Activated CD4-positive, alpha-beta T cell treated with anti-CD3 and anti-CD28 coated beads, Interleukin-2, amount 10 ng/mL, durations not matched to agents 24 days and 14 days (primary cell): ENCODE measurements at regions not wholly inside any gene's neighbourhood (a gene's known extent, or its start where the extent isn't known, plus 50 kb on each side); places are given as distances from the start of the nearest gene placed in this dataset.

Experiments
- DNase-seq: peaks from one replicate; pipeline ENCODE4 v3.0.0; 2022
- H3K27ac Mint-ChIP-seq: one replicate; pipeline ENCODE4 v1.8.0; 2022; ENCODE audit warnings: mild to moderate bottlenecking, mixed read lengths
- H3K27me3 Mint-ChIP-seq: one replicate; pipeline ENCODE4 v1.8.0; 2022; ENCODE audit warnings: mixed read lengths
- H3K36me3 Mint-ChIP-seq: one replicate; pipeline ENCODE4 v1.8.0; 2022; ENCODE audit warnings: low read depth, mild to moderate bottlenecking, mixed read lengths
- H3K4me1 Mint-ChIP-seq: one replicate; pipeline ENCODE4 v1.8.0; 2021; ENCODE audit warnings: mixed read lengths
- H3K4me3 Mint-ChIP-seq: one replicate; pipeline ENCODE4 v1.8.0; 2022; ENCODE audit warnings: mild to moderate bottlenecking, moderate library complexity, mixed read lengths
- H3K9me3 Mint-ChIP-seq: one replicate; pipeline ENCODE4 v1.8.0; 2021; ENCODE audit warnings: mixed read lengths
- intact Hi-C: fragments of 100-400 bp; cut with micrococcal nuclease; formaldehyde crosslinking; loops from one replicate; pipeline ENCODE4 v1.15.1; 2023

GRCh38 chr14:56956182-56956581 lies 145.9 kb upstream of the OTX2 start:
- no peaks in the 10 kb centered on the region for H3K36me3 Mint-ChIP-seq
- intact Hi-C loops, result no loop called here
- no peak overlapping the region for H3K27ac Mint-ChIP-seq
- H3K9me3 Mint-ChIP-seq, result no peaks in the 10 kb centered on the region
- H3K27me3 Mint-ChIP-seq, result no peaks in the 10 kb centered on the region
- no peak overlapping the region for H3K4me3 Mint-ChIP-seq
- H3K4me1 Mint-ChIP-seq, result no peaks in the 10 kb centered on the region
- DNase-seq, result no peak

DNA sequence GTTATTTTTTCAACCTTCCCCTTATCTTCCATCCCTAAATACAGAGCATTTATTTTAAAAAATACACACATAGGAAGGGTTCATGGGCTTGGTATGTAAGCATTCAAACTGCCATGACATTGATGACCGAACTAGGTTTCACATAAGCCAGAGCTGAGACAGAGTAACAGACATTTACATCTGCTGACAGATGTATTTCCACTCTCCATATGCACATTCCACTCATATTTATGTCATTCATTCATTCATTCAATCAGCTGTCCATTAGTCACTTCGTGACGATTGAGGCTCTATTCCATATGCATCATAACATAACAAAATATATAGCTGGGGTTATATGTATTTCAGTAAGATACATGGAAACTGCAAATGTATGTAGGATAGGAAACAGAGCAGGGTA lies 145.5 kb upstream of the OTX2 start:
- Mint-ChIP-seq H3K27me3 (no peaks in the 10 kb centered on the region), H3K36me3 (no peaks in the 10 kb centered on the region), H3K4me1 (no peaks in the 10 kb centered on the region), H3K27ac (no peak overlapping the region), H3K4me3 (no peak overlapping the region), H3K9me3 (no peaks in the 10 kb centered on the region)
- intact Hi-C loops, result no loop called here
- no peak for DNase-seq

- H3K4me1 Mint-ChIP-seq, result no peaks in the 10 kb centered on the region
Observed at GRCh38 chr14:56953884-56954283, 143.6 kb upstream of the OTX2 start.

GRCh38 chr14:56952766-56953473 lies 142.6 kb upstream of the OTX2 start:
- H3K4me1 Mint-ChIP-seq, result no peaks in the 10 kb centered on the region
- no peaks in the 10 kb centered on the region for H3K9me3 Mint-ChIP-seq
- H3K36me3 Mint-ChIP-seq, result no peaks in the 10 kb centered on the region
- DNase-seq, result no peak
- no peak overlapping the region for H3K4me3 Mint-ChIP-seq
- H3K27me3 Mint-ChIP-seq, result no peaks in the 10 kb centered on the region
- H3K27ac Mint-ChIP-seq, result no peak overlapping the region
- intact Hi-C loops, result no loop called here

More at GRCh38 chr14:56953884-56954283, 143.6 kb upstream of the OTX2 start:
- Mint-ChIP-seq H3K27ac (no peak overlapping the region), H3K27me3 (no peaks in the 10 kb centered on the region), H3K9me3 (no peaks in the 10 kb centered on the region), H3K36me3 (no peaks in the 10 kb centered on the region), H3K4me3 (no peak overlapping the region)
- DNase-seq, result no peak
- intact Hi-C loops, result no loop called here

DNA sequence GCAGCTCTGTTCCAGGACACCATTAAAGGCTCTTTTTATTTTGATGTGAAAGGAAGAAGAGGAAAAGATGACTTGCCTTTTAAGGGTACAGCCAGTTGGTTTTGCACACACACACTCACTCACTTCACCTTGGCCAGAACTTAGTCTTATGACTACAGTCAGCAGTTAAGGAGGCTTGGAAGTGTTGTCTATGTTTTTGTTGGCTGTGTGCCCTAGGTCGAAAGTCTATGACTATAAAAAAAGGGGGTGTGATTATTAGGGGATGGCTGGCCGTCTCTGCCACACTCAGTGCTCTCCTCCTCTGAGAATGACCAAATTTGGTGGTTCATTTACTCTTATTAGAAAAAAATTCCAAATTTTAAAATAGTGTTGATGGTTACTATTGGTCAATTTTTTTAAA lies 139.5 kb upstream of the OTX2 start:
- no peak overlapping the region for H3K27ac Mint-ChIP-seq
- H3K36me3 Mint-ChIP-seq, result no peaks in the 10 kb centered on the region
- no peak overlapping the region for H3K4me3 Mint-ChIP-seq
- intact Hi-C loops, result no loop called here
- no peaks in the 10 kb centered on the region for H3K9me3 Mint-ChIP-seq
- DNase-seq, result no peak
- H3K4me1 Mint-ChIP-seq, result no peaks in the 10 kb centered on the region
- H3K27me3 Mint-ChIP-seq, result no peaks in the 10 kb centered on the region

- no peak for DNase-seq
- peaks cover 3% of the 10 kb centered on the region for H3K9me3 Mint-ChIP-seq
- H3K4me1 Mint-ChIP-seq, result no peaks in the 10 kb centered on the region
- H3K27ac Mint-ChIP-seq, result no peak overlapping the region
- no peaks in the 10 kb centered on the region for H3K36me3 Mint-ChIP-seq
- intact Hi-C loops, result no loop called here
- no peaks in the 10 kb centered on the region for H3K27me3 Mint-ChIP-seq
- no peak overlapping the region for H3K4me3 Mint-ChIP-seq
Observed at GRCh38 chr14:56945291-56945690, 135.0 kb upstream of the OTX2 start.

DNA sequence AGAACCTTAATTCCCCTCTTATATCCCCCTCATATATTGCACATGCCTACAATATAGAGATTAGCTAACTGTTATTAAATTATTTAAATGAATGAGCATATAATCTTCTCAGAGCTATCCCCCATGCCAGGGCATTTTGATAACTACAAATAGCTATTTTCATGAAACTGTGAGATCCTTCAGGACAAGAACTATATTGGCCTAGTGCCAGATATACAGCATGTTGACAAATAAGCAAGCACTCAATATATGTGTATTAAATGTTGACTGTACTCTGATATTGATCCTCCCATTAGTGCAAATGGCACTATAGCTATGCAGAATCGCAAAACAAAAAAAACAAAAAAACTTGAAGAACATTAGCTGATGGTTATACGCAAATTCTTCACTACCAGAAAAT lies 134.1 kb upstream of the OTX2 start:
- intact Hi-C loops, result no loop called here

GRCh38 chr14:56933446-56933845 lies 123.2 kb upstream of the OTX2 start:
- no peaks in the 10 kb centered on the region for H3K9me3 Mint-ChIP-seq
- intact Hi-C loops, result no loop called here
- no peaks in the 10 kb centered on the region for H3K27me3 Mint-ChIP-seq
- H3K4me3 Mint-ChIP-seq, result no peak overlapping the region
- H3K4me1 Mint-ChIP-seq, result no peaks in the 10 kb centered on the region
- H3K36me3 Mint-ChIP-seq, result no peaks in the 10 kb centered on the region
- no peak overlapping the region for H3K27ac Mint-ChIP-seq
- DNase-seq, result no peak

More for the DNA sequence above, 134.1 kb upstream of the OTX2 start:
- H3K9me3 Mint-ChIP-seq, result peaks cover 3% of the 10 kb centered on the region
- DNase-seq, result no peak
- H3K27ac Mint-ChIP-seq, result no peak overlapping the region
- H3K4me3 Mint-ChIP-seq, result no peak overlapping the region
- no peaks in the 10 kb centered on the region for H3K4me1 Mint-ChIP-seq
- H3K27me3 Mint-ChIP-seq, result no peaks in the 10 kb centered on the region
- H3K36me3 Mint-ChIP-seq, result no peaks in the 10 kb centered on the region

DNA sequence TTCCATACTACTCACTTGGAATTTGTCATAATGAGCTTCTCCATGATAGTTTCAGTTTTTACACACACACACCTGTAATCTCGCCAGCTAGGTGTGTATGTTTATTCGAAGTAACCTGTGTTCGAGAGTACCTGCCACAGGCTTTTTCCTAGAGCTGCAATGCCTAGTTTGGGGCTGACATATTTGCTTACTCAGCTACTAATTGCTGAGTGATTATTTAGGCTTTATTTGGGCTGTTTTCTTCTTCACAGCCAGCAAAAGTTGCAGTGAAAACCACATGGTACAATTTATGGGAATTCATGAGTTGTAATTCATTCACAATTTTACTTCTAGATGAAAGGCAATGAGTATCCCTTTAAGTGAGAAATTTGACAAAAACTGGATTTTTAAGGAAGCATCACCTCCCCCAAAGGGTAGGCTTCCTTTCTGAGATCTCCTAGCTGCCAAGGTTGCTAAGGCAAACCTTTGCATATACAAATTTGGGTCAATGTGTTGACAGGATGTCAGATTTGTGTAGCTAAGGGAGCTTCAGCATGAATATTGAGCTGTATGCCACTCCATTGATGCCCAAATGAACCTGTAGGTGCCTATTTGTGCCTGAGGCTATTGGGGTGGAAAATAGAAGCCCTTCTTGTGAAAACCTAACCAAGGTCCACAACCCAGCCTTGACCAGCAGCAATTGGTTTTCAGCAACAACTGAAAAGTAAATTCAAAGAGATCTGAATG lies 108.7 kb upstream of the OTX2 start:
- H3K9me3 Mint-ChIP-seq, result no peaks in the 10 kb centered on the region
- no peak overlapping the region for H3K4me3 Mint-ChIP-seq
- no peak for DNase-seq
- no peaks in the 10 kb centered on the region for H3K4me1 Mint-ChIP-seq
- intact Hi-C loops, result no loop called here
- H3K36me3 Mint-ChIP-seq, result no peaks in the 10 kb centered on the region
- H3K27me3 Mint-ChIP-seq, result no peaks in the 10 kb centered on the region
- no peak overlapping the region for H3K27ac Mint-ChIP-seq

GRCh38 chr14:56905282-56905681 lies 95.0 kb upstream of the OTX2 start:
- H3K4me3 Mint-ChIP-seq, result no peak overlapping the region
- intact Hi-C loops, result no loop called here
- DNase-seq, result no peak
- no peaks in the 10 kb centered on the region for H3K4me1 Mint-ChIP-seq
- no peak overlapping the region for H3K27ac Mint-ChIP-seq
- peaks cover 7% of the 10 kb centered on the region for H3K27me3 Mint-ChIP-seq
- no peaks in the 10 kb centered on the region for H3K36me3 Mint-ChIP-seq
- no peaks in the 10 kb centered on the region for H3K9me3 Mint-ChIP-seq

DNA sequence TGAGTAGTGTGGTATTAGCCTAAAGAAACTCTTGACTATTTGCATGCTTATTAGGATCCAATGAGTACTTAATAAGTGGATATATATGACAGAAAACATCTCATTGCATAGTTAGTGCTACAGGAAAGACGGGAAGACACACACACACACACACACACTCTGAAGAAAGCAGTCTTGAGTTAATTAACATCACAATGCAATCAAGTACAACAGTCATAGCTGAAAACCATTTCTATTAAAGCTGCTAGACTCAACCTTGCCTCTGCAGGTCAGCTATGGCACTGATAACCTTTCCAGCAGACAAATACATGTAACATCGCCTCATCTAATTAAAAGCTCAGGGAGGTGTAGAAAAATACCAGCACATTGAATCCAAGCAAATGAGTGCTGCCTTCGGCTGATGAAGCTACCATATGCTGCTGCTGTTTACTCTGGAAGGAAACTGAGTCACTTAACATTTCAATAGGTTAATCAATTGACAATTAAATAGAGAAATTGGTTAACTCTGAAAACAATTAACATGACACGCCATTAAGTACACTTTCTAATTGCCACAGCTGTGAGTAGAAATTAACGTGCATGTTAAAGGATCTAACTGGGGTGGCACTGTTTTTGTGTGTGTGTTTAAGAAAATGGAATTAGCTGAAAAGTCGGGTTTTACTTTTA lies 93.2 kb upstream of the OTX2 start:
- H3K27me3 Mint-ChIP-seq, result peaks cover 7% of the 10 kb centered on the region
- no peak for DNase-seq
- no peak overlapping the region for H3K27ac Mint-ChIP-seq
- no peaks in the 10 kb centered on the region for H3K4me1 Mint-ChIP-seq
- H3K36me3 Mint-ChIP-seq, result no peaks in the 10 kb centered on the region
- intact Hi-C loops, result no loop called here
- H3K9me3 Mint-ChIP-seq, result no peaks in the 10 kb centered on the region
- no peak overlapping the region for H3K4me3 Mint-ChIP-seq

GRCh38 chr14:56902385-56902784 lies 92.1 kb upstream of the OTX2 start:
- Mint-ChIP-seq H3K4me1 (no peaks in the 10 kb centered on the region), H3K36me3 (no peaks in the 10 kb centered on the region), H3K27ac (no peak overlapping the region), H3K9me3 (no peaks in the 10 kb centered on the region), H3K4me3 (no peak overlapping the region), H3K27me3 (peaks cover 7% of the 10 kb centered on the region)
- intact Hi-C loops, result no loop called here
- no peak for DNase-seq

- no peaks in the 10 kb centered on the region for H3K4me1 Mint-ChIP-seq
- no peaks in the 10 kb centered on the region for H3K36me3 Mint-ChIP-seq
- intact Hi-C loops, result no loop called here
- H3K27me3 Mint-ChIP-seq, result peaks cover 7% of the 10 kb centered on the region
- no peak for DNase-seq
- H3K9me3 Mint-ChIP-seq, result no peaks in the 10 kb centered on the region
- no peak overlapping the region for H3K4me3 Mint-ChIP-seq
- no peak overlapping the region for H3K27ac Mint-ChIP-seq
Observed at GRCh38 chr14:56900726-56901125, 90.4 kb upstream of the OTX2 start.

DNA sequence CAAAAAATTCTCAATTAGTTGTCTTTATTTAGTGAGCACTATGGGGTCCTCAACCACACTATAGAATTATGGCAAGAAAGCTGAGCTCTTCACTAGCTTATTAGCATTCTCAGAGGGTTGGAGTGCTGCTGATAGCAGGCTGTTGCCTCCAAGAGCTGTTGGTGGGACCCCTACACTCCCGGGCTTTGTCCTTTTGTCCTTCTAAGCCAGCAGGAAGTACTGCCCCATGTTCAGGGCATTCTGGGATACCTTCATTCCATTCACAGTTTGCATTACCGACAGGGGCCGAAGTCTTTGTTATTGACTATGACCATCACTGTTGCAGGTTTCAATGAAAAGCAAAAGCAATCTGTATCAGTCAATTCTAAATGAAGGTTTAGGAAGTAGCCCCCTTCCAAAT lies 89.5 kb upstream of the OTX2 start:
- intact Hi-C loops, result no loop called here
- H3K36me3 Mint-ChIP-seq, result no peaks in the 10 kb centered on the region
- no peak for DNase-seq
- H3K4me3 Mint-ChIP-seq, result no peak overlapping the region
- H3K4me1 Mint-ChIP-seq, result no peaks in the 10 kb centered on the region
- H3K27ac Mint-ChIP-seq, result no peak overlapping the region
- H3K9me3 Mint-ChIP-seq, result no peaks in the 10 kb centered on the region
- H3K27me3 Mint-ChIP-seq, result peaks cover 10% of the 10 kb centered on the region
